Central memory CD8-positive, alpha-beta T cell (primary cell): ENCODE measurements at regions not wholly inside any gene's neighbourhood (a gene's known extent, or its start where the extent isn't known, plus 50 kb on each side); places are given as distances from the start of the nearest gene placed in this dataset.
"Not testable (repeated sequence)": the region's sequence is repeated elsewhere in the genome, so short reads cannot be mapped to it uniquely, and the experiment has no call there.

Source experiments
- ATAC-seq: fragments of 150-1000 bp; cut with Tn5 transposase; replicated peaks from 2 replicates; pipeline ENCODE4 v1.10.0; 2022; ENCODE audit warnings: mild to moderate bottlenecking, moderate FRiP score, moderate number of reproducible peaks; ENCODE audit not compliant: poor library complexity, severe bottlenecking; ENCODE audit errors: extremely low read depth
- DNase-seq, 2 donors: peaks; one replicate each; pipeline ENCODE4 v3.0.0; 2021; ENCODE audit warnings: low spot score in 2 of 2
- H3K27ac Mint-ChIP-seq: one replicate; pipeline ENCODE4 v1.8.0; 2022; ENCODE audit warnings: low read depth, mild to moderate bottlenecking, moderate library complexity, mixed read lengths
- H3K27me3 Mint-ChIP-seq: one replicate; pipeline ENCODE4 v1.8.0; 2022; ENCODE audit warnings: mixed read lengths
- H3K36me3 Mint-ChIP-seq: one replicate; pipeline ENCODE4 v1.8.0; 2022; ENCODE audit warnings: mild to moderate bottlenecking, moderate library complexity, mixed read lengths; ENCODE audit not compliant: insufficient read depth
- H3K4me1 Mint-ChIP-seq: one replicate; pipeline ENCODE4 v1.8.0; 2022; ENCODE audit warnings: mixed read lengths
- H3K4me3 Mint-ChIP-seq: one replicate; pipeline ENCODE4 v1.8.0; 2022; ENCODE audit warnings: mild to moderate bottlenecking, moderate library complexity, mixed read lengths
- H3K9me3 Mint-ChIP-seq: one replicate; pipeline ENCODE4 v1.8.0; 2022; ENCODE audit warnings: mixed read lengths

- Mint-ChIP-seq H3K27ac (no peak overlapping the region), H3K4me1 (no peaks in the 10 kb centered on the region), H3K27me3 (no peaks in the 10 kb centered on the region), H3K9me3 (peaks cover 14% of the 10 kb centered on the region), H3K4me3 (no peak overlapping the region), H3K36me3 (no peaks in the 10 kb centered on the region)
- ATAC-seq (no peak), DNase-seq (no peak)
Measured at GRCh38 chr4:66795724-66796123, 749.6 kb downstream of the CENPC start.

GRCh38 chr4:66794390-66795034 lies 750.8 kb downstream of the CENPC start:
- Mint-ChIP-seq H3K4me3 (no peak overlapping the region), H3K9me3 (peaks cover 14% of the 10 kb centered on the region), H3K4me1 (no peaks in the 10 kb centered on the region), H3K27me3 (no peaks in the 10 kb centered on the region), H3K36me3 (no peaks in the 10 kb centered on the region), H3K27ac (no peak overlapping the region)
- DNase-seq (no peak), ATAC-seq (no peak)

- H3K9me3 Mint-ChIP-seq: peaks cover 14% of the 10 kb centered on the region
- no peak for DNase-seq
- no peak overlapping the region for H3K27ac Mint-ChIP-seq
- no peak overlapping the region for H3K4me3 Mint-ChIP-seq
- H3K4me1 Mint-ChIP-seq: no peaks in the 10 kb centered on the region
- ATAC-seq: no peak
- H3K36me3 Mint-ChIP-seq: no peaks in the 10 kb centered on the region
- H3K27me3 Mint-ChIP-seq: no peaks in the 10 kb centered on the region
Measured at GRCh38 chr4:66791686-66792085, 753.6 kb downstream of the CENPC start.

GRCh38 chr4:66785479-66785878 lies 759.8 kb downstream of the CENPC start:
- H3K36me3 Mint-ChIP-seq: peaks cover 2% of the 10 kb centered on the region
- H3K27me3 Mint-ChIP-seq: no peaks in the 10 kb centered on the region
- no peak overlapping the region for H3K27ac Mint-ChIP-seq
- no peak for ATAC-seq
- H3K4me1 Mint-ChIP-seq: no peaks in the 10 kb centered on the region
- no peak for DNase-seq
- H3K9me3 Mint-ChIP-seq: no peaks in the 10 kb centered on the region
- H3K4me3 Mint-ChIP-seq: no peak overlapping the region

GRCh38 chr4:66782751-66783150 lies 762.6 kb downstream of the CENPC start:
- H3K36me3 Mint-ChIP-seq, H3K27me3 Mint-ChIP-seq, H3K27ac Mint-ChIP-seq, DNase-seq, ATAC-seq, H3K4me3 Mint-ChIP-seq, H3K4me1 Mint-ChIP-seq, H3K9me3 Mint-ChIP-seq: not testable (repeated sequence)

GRCh38 chr4:66777097-66777496 lies 768.2 kb downstream of the CENPC start:
- DNase-seq: no peak
- Mint-ChIP-seq H3K27me3 (no peaks in the 10 kb centered on the region), H3K9me3 (peaks cover 11% of the 10 kb centered on the region), H3K27ac (no peak overlapping the region), H3K4me3 (no peak overlapping the region), H3K36me3 (peaks cover 2% of the 10 kb centered on the region), H3K4me1 (no peaks in the 10 kb centered on the region)
- no peak for ATAC-seq

- H3K36me3 Mint-ChIP-seq: no peaks in the 10 kb centered on the region
- DNase-seq (no peak), ATAC-seq (no peak)
- H3K27ac Mint-ChIP-seq: no peak overlapping the region
- no peak overlapping the region for H3K4me3 Mint-ChIP-seq
- no peaks in the 10 kb centered on the region for H3K4me1 Mint-ChIP-seq
- H3K27me3 Mint-ChIP-seq: no peaks in the 10 kb centered on the region
- peaks cover 20% of the 10 kb centered on the region for H3K9me3 Mint-ChIP-seq
Measured at GRCh38 chr4:66769441-66769840, 775.9 kb downstream of the CENPC start.

GRCh38 chr4:66767442-66767841 lies 777.9 kb downstream of the CENPC start:
- no peaks in the 10 kb centered on the region for H3K36me3 Mint-ChIP-seq
- no peak overlapping the region for H3K27ac Mint-ChIP-seq
- H3K4me1 Mint-ChIP-seq: no peaks in the 10 kb centered on the region
- no peaks in the 10 kb centered on the region for H3K27me3 Mint-ChIP-seq
- ATAC-seq: no peak
- DNase-seq: no peak
- H3K4me3 Mint-ChIP-seq: no peak overlapping the region
- H3K9me3 Mint-ChIP-seq: peaks cover 24% of the 10 kb centered on the region

- no peaks in the 10 kb centered on the region for H3K36me3 Mint-ChIP-seq
- no peak for DNase-seq
- no peaks in the 10 kb centered on the region for H3K4me1 Mint-ChIP-seq
- H3K9me3 Mint-ChIP-seq: peaks cover 21% of the 10 kb centered on the region
- ATAC-seq: no peak
- no peak overlapping the region for H3K4me3 Mint-ChIP-seq
- H3K27ac Mint-ChIP-seq: no peak overlapping the region
- H3K27me3 Mint-ChIP-seq: no peaks in the 10 kb centered on the region
Measured at GRCh38 chr4:66766557-66766956, 778.7 kb downstream of the CENPC start.

GRCh38 chr4:66750273-66750672 lies 795.0 kb downstream of the CENPC start:
- no peak overlapping the region for H3K4me3 Mint-ChIP-seq
- H3K9me3 Mint-ChIP-seq: peaks cover 9% of the 10 kb centered on the region
- H3K27ac Mint-ChIP-seq: no peak overlapping the region
- DNase-seq: no peak
- H3K36me3 Mint-ChIP-seq: no peaks in the 10 kb centered on the region
- no peaks in the 10 kb centered on the region for H3K4me1 Mint-ChIP-seq
- ATAC-seq: no peak
- no peaks in the 10 kb centered on the region for H3K27me3 Mint-ChIP-seq

GRCh38 chr4:66746918-66747317 lies 798.4 kb downstream of the CENPC start:
- not testable (repeated sequence) for H3K36me3 Mint-ChIP-seq, H3K27me3 Mint-ChIP-seq, DNase-seq, H3K4me1 Mint-ChIP-seq, H3K27ac Mint-ChIP-seq, H3K4me3 Mint-ChIP-seq, ATAC-seq
- peaks cover 15% of the 10 kb centered on the region for H3K9me3 Mint-ChIP-seq

- H3K9me3 Mint-ChIP-seq: peaks cover 11% of the 10 kb centered on the region
Measured at GRCh38 chr4:66741081-66741480, 804.2 kb downstream of the CENPC start.

GRCh38 chr4:66736606-66737005 lies 808.7 kb downstream of the CENPC start:
- Mint-ChIP-seq H3K27ac (no peak overlapping the region), H3K27me3 (no peaks in the 10 kb centered on the region), H3K4me3 (no peak overlapping the region), H3K4me1 (no peaks in the 10 kb centered on the region), H3K36me3 (no peaks in the 10 kb centered on the region), H3K9me3 (peaks cover 12% of the 10 kb centered on the region)
- DNase-seq (no peak), ATAC-seq (no peak)

More at GRCh38 chr4:66741081-66741480, 804.2 kb downstream of the CENPC start:
- no peak overlapping the region for H3K4me3 Mint-ChIP-seq
- H3K27ac Mint-ChIP-seq: no peak overlapping the region
- H3K36me3 Mint-ChIP-seq: peaks cover 2% of the 10 kb centered on the region
- H3K27me3 Mint-ChIP-seq: no peaks in the 10 kb centered on the region
- DNase-seq (no peak), ATAC-seq (no peak)
- H3K4me1 Mint-ChIP-seq: no peaks in the 10 kb centered on the region
